IMR-90 (cell line): ENCODE measurements at regions not wholly inside any gene's neighbourhood (a gene's known extent, or its start where the extent isn't known, plus 50 kb on each side); places are given as distances from the start of the nearest gene placed in this dataset.

ENCODE experiments used
- ATAC-seq: fragments of 200-7000 bp; cut with Tn5 transposase; 2 replicates; pipeline ENCODE4 v1.9.1; 2020; ENCODE audit warnings: low read depth, mild to moderate bottlenecking, moderate library complexity
- BruUV-seq: library from RNA; stranded (reverse); fragments of 400-500 nt; replicated peaks from 2 replicates; lab custom pipeline; 2021; lab: Mats Ljungman, UMichigan
- CTCF ChIA-PET: fragments of 300-600 bp; formaldehyde crosslinking; extraction: SDS; loops from one replicate; lab custom pipeline; 2021; ENCODE audit warnings: antibody characterized with exemption; lab: Yijun Ruan, JAX
- POLR2A ChIA-PET: fragments of 300-600 bp; sonication (Branson Sonifier 250); formaldehyde crosslinking; loops from one replicate; lab custom pipeline; 2022; ENCODE audit warnings: antibody characterized with exemption; ENCODE audit not compliant: unreplicated experiment; lab: Charles Lee
- DNase-seq: peaks from one replicate; pipeline ENCODE4 v3.0.0; 2013
- H2AFZ ChIP-seq: replicated peaks from 2 replicates; pipeline ENCODE3; 2013; ENCODE audit warnings: low read length, mild to moderate bottlenecking; ENCODE audit not compliant: poor library complexity
- H2AK5ac ChIP-seq: 2 replicates; pipeline ENCODE4 v1.6.1; 2013; ENCODE audit warnings: low read depth, low read length, inconsistent platforms
- H2AK9ac ChIP-seq: replicated peaks from 2 replicates; pipeline ENCODE3; 2013; ENCODE audit warnings: mild to moderate bottlenecking, low read depth, low read length, moderate library complexity; ENCODE audit not compliant: poor library complexity
- H2BK120ac ChIP-seq: 2 replicates; pipeline ENCODE4 v1.6.1; 2013; ENCODE audit warnings: low read depth, low read length, inconsistent platforms
- H2BK15ac ChIP-seq: 3 replicates; pipeline ENCODE4 v1.6.1; 2013; ENCODE audit warnings: low read depth, low read length, inconsistent platforms
- H2BK20ac ChIP-seq: 2 replicates; pipeline ENCODE4 v1.6.1; 2013; ENCODE audit warnings: low read depth, mild to moderate bottlenecking, inconsistent platforms, low read length, moderate library complexity
- H2BK5ac ChIP-seq: 2 replicates; pipeline ENCODE4 v1.6.1; 2013; ENCODE audit warnings: mild to moderate bottlenecking, low read depth, low read length, inconsistent platforms; ENCODE audit not compliant: poor library complexity, severe bottlenecking
- H3K14ac ChIP-seq: replicated peaks from 2 replicates; pipeline ENCODE4 v1.6.1; 2013; ENCODE audit warnings: low read depth, low read length, inconsistent platforms
- H3K18ac ChIP-seq: 2 replicates; pipeline ENCODE4 v1.6.1; 2013; ENCODE audit warnings: low read depth, low read length, control low read depth
- H3K23ac ChIP-seq: 2 replicates; pipeline ENCODE4 v1.6.1; 2013; ENCODE audit warnings: low read depth, low read length, inconsistent platforms
- H3K27ac ChIP-seq: 2 replicates; pipeline ENCODE4 v1.5.1; 2013; ENCODE audit warnings: mild to moderate bottlenecking, control low read depth, low read length; ENCODE audit not compliant: insufficient read depth
- H3K27me3 ChIP-seq: 2 replicates; pipeline ENCODE4 v1.6.1; 2013; ENCODE audit warnings: low read length; ENCODE audit not compliant: control insufficient read depth, insufficient read depth
- H3K36me3 ChIP-seq: 2 replicates; pipeline ENCODE4 v1.6.1; 2013; ENCODE audit warnings: low read length, mixed read lengths; ENCODE audit not compliant: control insufficient read depth, insufficient read depth
- H3K4ac ChIP-seq: 2 replicates; pipeline ENCODE4 v1.6.1; 2013; ENCODE audit warnings: low read depth, low read length, inconsistent platforms
- H3K4me1 ChIP-seq: 2 replicates; pipeline ENCODE4 v1.6.1; 2013; ENCODE audit warnings: low read length, mixed read lengths; ENCODE audit not compliant: control insufficient read depth, insufficient read depth
- H3K4me2 ChIP-seq: 2 replicates; pipeline ENCODE4 v1.6.1; 2013; ENCODE audit warnings: low read depth, mild to moderate bottlenecking, control low read depth, low read length, moderate library complexity
- H3K4me3 ChIP-seq: 2 replicates; pipeline ENCODE4 v1.5.1; 2013; ENCODE audit warnings: low read depth, mild to moderate bottlenecking, control low read depth, low read length, moderate library complexity; ENCODE audit not compliant: insufficient read depth
- H3K56ac ChIP-seq: 2 replicates; pipeline ENCODE4 v1.6.1; 2013; ENCODE audit warnings: low read length, inconsistent platforms; ENCODE audit not compliant: insufficient read depth; ENCODE audit errors: extremely low read depth
- H3K79me1 ChIP-seq, 2 experiments: 2 replicates each; pipeline ENCODE4 v1.6.1; 2013; ENCODE audit warnings: low read length in 2 of 2, inconsistent platforms in 1 of 2, low read depth in 1 of 2
- H3K9ac ChIP-seq: 2 replicates; pipeline ENCODE4 v1.6.1; 2013; ENCODE audit warnings: low read depth, low read length, control low read depth
- H3K9me1 ChIP-seq: 2 replicates; pipeline ENCODE4 v1.6.1; 2013; ENCODE audit warnings: low read length, inconsistent platforms; ENCODE audit not compliant: insufficient read depth
- H3K9me3 ChIP-seq: 2 replicates; pipeline ENCODE4 v1.6.1; 2013; ENCODE audit warnings: low read length; ENCODE audit not compliant: control insufficient read depth, insufficient read depth
- H4K20me1 ChIP-seq: 2 replicates; pipeline ENCODE4 v1.6.1; 2013; ENCODE audit warnings: low read length, inconsistent platforms; ENCODE audit not compliant: insufficient read depth
- H4K5ac ChIP-seq: 2 replicates; pipeline ENCODE4 v1.6.1; 2013; ENCODE audit warnings: mild to moderate bottlenecking, low read depth, low read length, control low read depth
- H4K8ac ChIP-seq, 2 experiments: 2 replicates each; pipeline ENCODE4 v1.6.1; 2013; ENCODE audit warnings: low read depth in 2 of 2, low read length in 2 of 2, control low read depth in 1 of 2, inconsistent platforms in 1 of 2
- H4K91ac ChIP-seq: 2 replicates; pipeline ENCODE4 v1.6.1; 2013; ENCODE audit warnings: low read depth, low read length, inconsistent platforms; ENCODE audit not compliant: insufficient read depth
- CTCF ChIP-seq: conservative IDR thresholded peaks from 2 replicates; pipeline ENCODE4 v1.5.1; 2012; ENCODE audit warnings: mild to moderate bottlenecking, low read depth, low read length, improper control_type of control experiment
- MAFK ChIP-seq: IDR thresholded peaks from 2 replicates; pipeline ENCODE4 v1.6.1; 2012; ENCODE audit warnings: low read depth, low read length, improper control_type of control experiment
- WGBS, 2 experiments: methylation state at CpG; one replicate each; pipeline versions ENCODE4 v1.1.5 to v1.1.7; 2013; ENCODE audit warnings: missing lambda C conversion rate in 2 of 2; ENCODE audit not compliant: insufficient read length in 1 of 2; ENCODE audit errors: extremely low coverage in 2 of 2; 5-methylcytosine and 5-hydroxymethylcytosine counted together
- dilution Hi-C: fragments of 300-500 bp; cut with HindIII; formaldehyde crosslinking; loops from one replicate; pipeline ENCODE4 v1.14.3; 2018; ENCODE audit warnings: low sequenced_read_pairs; ENCODE audit not compliant: unreplicated experiment
- in situ Hi-C: fragments of 300-500 bp; cut with MboI; formaldehyde crosslinking; loops from 3 replicates; pipeline ENCODE4 v1.14.3; 2019; ENCODE audit warnings: low sequenced_read_pairs, inconsistent platforms, mixed read lengths
- intact Hi-C: fragments of 100-400 bp; cut with micrococcal nuclease; formaldehyde crosslinking; loops from 2 replicates; pipeline ENCODE4 v1.10.0; 2022

GRCh38 chr5:147177125-147177840, 57.5 kb upstream of the STK32A start:
- H4K8ac ChIP-seq = 0 out of 4 replicates have a peak overlapping the region, but pooled peaks of 1 of the 2 experiments have one; percentile 40
- no peak overlapping the region for H3K18ac ChIP-seq
- TF ChIP-seq MAFK = no peak
- no peak for TF ChIP-seq CTCF
- no peak overlapping the region for H3K4ac ChIP-seq
- no peaks in the 10 kb centered on the region for H3K9me1 ChIP-seq
- no peaks in the 10 kb centered on the region for H4K20me1 ChIP-seq
- no peak overlapping the region for H3K4me3 ChIP-seq
- H2BK5ac ChIP-seq = no peak overlapping the region
- H3K4me2 ChIP-seq = no peak overlapping the region
- peak; percentile 50 for DNase-seq
- no peak overlapping the region for H3K56ac ChIP-seq
- WGBS, 2 experiments = 71% methylated on average over 5 of the region's 6 CpGs; no CpG with 5 or more reads in 1 of the 2 experiments
- intact Hi-C loops = no loop called here
- H2BK20ac ChIP-seq = 0 out of 2 replicates have a peak overlapping the region, but pooled peaks have one; percentile 27
- no peak overlapping the region; the same call in 1 of the 2 replicates for H3K27ac ChIP-seq
- H2AFZ ChIP-seq = no peak overlapping the region
- no peak overlapping the region for H2AK9ac ChIP-seq
- H4K5ac ChIP-seq = no peak overlapping the region
- ChIA-PET CTCF (interaction anchor here (4.7 kb wide), 1 partner anchor 11 kb away, joined by 36 read pairs; no protein-coding TSS in a partner anchor), POLR2A (no interaction called here)
- H3K4me1 ChIP-seq = peaks cover 2% of the 10 kb centered on the region; the same call in 1 of the 2 replicates
- BruUV-seq = no TSS peak
- H4K91ac ChIP-seq = no peak overlapping the region; the same call in 1 of the 2 replicates
- H3K9ac ChIP-seq = no peak overlapping the region
- no peaks in the 10 kb centered on the region for H3K79me1 ChIP-seq
- dilution Hi-C loops = no loop called here
- H3K36me3 ChIP-seq = no peaks in the 10 kb centered on the region
- H3K14ac ChIP-seq = no peak overlapping the region
- no peak overlapping the region for H3K23ac ChIP-seq
- no peak overlapping the region for H2BK15ac ChIP-seq
- peak; percentile 71 for ATAC-seq
- no peaks in the 10 kb centered on the region for H3K9me3 ChIP-seq
- in situ Hi-C loops = no loop called here
- no peaks in the 10 kb centered on the region for H3K27me3 ChIP-seq
- no peak overlapping the region for H2AK5ac ChIP-seq
- no peak overlapping the region for H2BK120ac ChIP-seq
